ENCODE measurements at regions not wholly inside any gene's neighbourhood (a gene's known extent, or its start where the extent isn't known, plus 50 kb on each side); places are given as distances from the start of the nearest gene placed in this dataset.

- TF ChIP-seq ZFP3 (tag by site-specific recombination; IDR thresholded peaks at IDR 0.05; ENCODE audit: low read depth) (no peak), PRDM6 (tag by site-specific recombination; IDR thresholded peaks at IDR 0.05) (no peak), KLF10 (tag by site-specific recombination; IDR thresholded peaks at IDR 0.05) (no peak), ZNF140 (tag by site-specific recombination; IDR thresholded peaks at IDR 0.05) (no peak), ZNF324 (tag by site-specific recombination; IDR thresholded peaks at IDR 0.05) (no peak)
- Histone ChIP-seq H3K9me3 (ENCODE audit: control insufficient read depth, insufficient read depth, low read depth, low read length) (no peaks in the 10 kb centered on the region), H3K36me3 (ENCODE audit: control insufficient read depth in 2 of 2, insufficient read depth in 1 of 2, low read length in 2 of 2) (no peaks in the 10 kb centered on the region)
Measured at GRCh38 chr9:10804486-10804885, 191.7 kb upstream of the PTPRD start.

GRCh38 chr9:10806868-10807267, 194.1 kb upstream of the PTPRD start:
- CTCF ChIA-PET = no interaction called here
- Histone ChIP-seq H3K4me3 (ENCODE audit: low read depth, low read length) (no peak overlapping the region), H3K9me3 (ENCODE audit: control insufficient read depth, insufficient read depth, low read depth, low read length) (no peaks in the 10 kb centered on the region), H3K4me1 (ENCODE audit: control insufficient read depth, insufficient read depth, low read length) (no peaks in the 10 kb centered on the region), H3K36me3 (ENCODE audit: control insufficient read depth in 2 of 2, insufficient read depth in 1 of 2, low read length in 2 of 2) (no peaks in the 10 kb centered on the region), H3K27ac (ENCODE audit: extremely low read depth, low read depth, low read length) (no peak overlapping the region)
- TF ChIP-seq ZNF660 (tag by site-specific recombination; IDR thresholded peaks at IDR 0.05) (no peak), ZBTB44 (tag by site-specific recombination; IDR thresholded peaks at IDR 0.05) (no peak), INSM2 (tag by site-specific recombination; IDR thresholded peaks at IDR 0.05) (no peak), ZNF785 (tag by site-specific recombination; IDR thresholded peaks at IDR 0.05) (no peak), ZNF664 (tag by site-specific recombination; IDR thresholded peaks at IDR 0.05) (no peak)
- POLR2A ChIA-PET = no interaction called here

More at GRCh38 chr9:10804486-10804885, 191.7 kb upstream of the PTPRD start:
- POLR2A ChIA-PET = no interaction called here
- H3K4me1 ChIP-seq (ENCODE audit: control insufficient read depth, insufficient read depth, low read length) = no peaks in the 10 kb centered on the region
- H3K27ac ChIP-seq (ENCODE audit: extremely low read depth, low read depth, low read length) = no peak overlapping the region
- CTCF ChIA-PET = no interaction called here
- no peak overlapping the region for H3K4me3 ChIP-seq (ENCODE audit: low read depth, low read length)

- no peak overlapping the region for H3K27ac ChIP-seq (ENCODE audit: extremely low read depth, low read depth, low read length)
- CTCF ChIA-PET = no interaction called here
Measured at GRCh38 chr9:10818206-10818605, 205.4 kb upstream of the PTPRD start.

More at GRCh38 chr9:10818206-10818605, 205.4 kb upstream of the PTPRD start:
- Histone ChIP-seq H3K4me3 (ENCODE audit: low read depth, low read length) (no peak overlapping the region), H3K36me3 (ENCODE audit: control insufficient read depth in 2 of 2, insufficient read depth in 1 of 2, low read length in 2 of 2) (no peaks in the 10 kb centered on the region), H3K9me3 (ENCODE audit: control insufficient read depth, insufficient read depth, low read depth, low read length) (no peaks in the 10 kb centered on the region), H3K4me1 (ENCODE audit: control insufficient read depth, insufficient read depth, low read length) (no peaks in the 10 kb centered on the region)
- POLR2A ChIA-PET = no interaction called here
- TF ChIP-seq CTCF (tag by site-specific recombination; IDR thresholded peaks at IDR 0.05) (no peak), ZNF24 (tag by site-specific recombination; IDR thresholded peaks at IDR 0.05) (no peak), ZNF202 (tag by site-specific recombination; IDR thresholded peaks at IDR 0.05; ENCODE audit: borderline replicate concordance) (no peak), ZNF138 (tag by site-specific recombination; IDR thresholded peaks at IDR 0.05; ENCODE audit: borderline replicate concordance) (no peak), PRDM1 (tag by site-specific recombination; IDR thresholded peaks at IDR 0.05) (no peak), ZNF10 (tag by site-specific recombination; IDR thresholded peaks at IDR 0.05) (no peak), ZNF18 (tag by site-specific recombination; IDR thresholded peaks at IDR 0.05) (no peak), ZNF792 (tag by site-specific recombination; IDR thresholded peaks at IDR 0.05) (no peak), ZNF555 (tag by site-specific recombination; conservative IDR thresholded peaks at IDR 0.05) (no peak), ZNF423 (tag by site-specific recombination; IDR thresholded peaks at IDR 0.05) (no peak)

Measured in HEK293 (cell line).